Omental fat pad (tissue), 3 donors: ENCODE measurements at regions not wholly inside any gene's neighbourhood (a gene's known extent, or its start where the extent isn't known, plus 50 kb on each side); places are given as distances from the start of the nearest gene placed in this dataset. TPM values are rescaled to one million over a fixed set of nuclear protein-coding genes. Genes with fewer than 3 reads are reported as not detected.
"Not testable (repeated sequence)": the region's sequence is repeated elsewhere in the genome, so short reads cannot be mapped to it uniquely, and the experiment has no call there.

Experiments
- ATAC-seq: fragments of 150-250 bp; one replicate; pipeline ENCODE4 v1.9.1; 2016; ENCODE audit warnings: mild to moderate bottlenecking, moderate library complexity; ENCODE audit not compliant: low FRiP score
- DNase-seq: peaks from one replicate; pipeline ENCODE4 v3.0.0-alpha.2; 2019; ENCODE audit warnings: low spot score
- small RNA-seq: library from RNA; depleted of rRNA; stranded (forward); fragments of <200 nt; gene quantifications from one replicate; pipeline ENCODE3, GENCODE V24; 2016
- TF ChIP-seq, protein P1 (sequence below), 3 donors: fragments of 450-650 bp; IDR thresholded peaks; one replicate each; pipeline ENCODE4 v1.5.1; 2016 to 2017; ENCODE audit warnings: antibody characterized with exemption in 3 of 3, mild to moderate bottlenecking in 3 of 3, moderate library complexity in 2 of 3

DNA sequence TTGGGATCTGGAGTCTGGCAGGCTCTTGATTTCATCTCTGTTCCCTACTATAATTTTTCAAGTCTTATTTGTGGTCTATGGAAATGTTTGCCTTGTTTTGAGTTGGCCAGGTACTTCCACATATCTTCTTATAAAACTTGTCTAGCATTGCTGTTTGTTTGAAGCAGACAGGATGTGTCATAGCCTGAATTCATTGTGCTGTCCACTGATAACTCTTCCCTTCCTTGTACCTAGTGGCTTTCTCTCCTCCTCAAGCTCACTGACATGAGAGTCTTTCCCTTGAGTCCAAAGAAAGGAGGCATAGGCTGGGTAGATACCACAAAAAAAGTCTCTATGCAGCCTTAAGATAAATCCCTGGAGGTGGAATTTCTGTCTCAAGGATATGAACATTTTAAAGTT is 59.2 kb upstream of the FAM241A start:
- TF ChIP-seq, protein P1, sequence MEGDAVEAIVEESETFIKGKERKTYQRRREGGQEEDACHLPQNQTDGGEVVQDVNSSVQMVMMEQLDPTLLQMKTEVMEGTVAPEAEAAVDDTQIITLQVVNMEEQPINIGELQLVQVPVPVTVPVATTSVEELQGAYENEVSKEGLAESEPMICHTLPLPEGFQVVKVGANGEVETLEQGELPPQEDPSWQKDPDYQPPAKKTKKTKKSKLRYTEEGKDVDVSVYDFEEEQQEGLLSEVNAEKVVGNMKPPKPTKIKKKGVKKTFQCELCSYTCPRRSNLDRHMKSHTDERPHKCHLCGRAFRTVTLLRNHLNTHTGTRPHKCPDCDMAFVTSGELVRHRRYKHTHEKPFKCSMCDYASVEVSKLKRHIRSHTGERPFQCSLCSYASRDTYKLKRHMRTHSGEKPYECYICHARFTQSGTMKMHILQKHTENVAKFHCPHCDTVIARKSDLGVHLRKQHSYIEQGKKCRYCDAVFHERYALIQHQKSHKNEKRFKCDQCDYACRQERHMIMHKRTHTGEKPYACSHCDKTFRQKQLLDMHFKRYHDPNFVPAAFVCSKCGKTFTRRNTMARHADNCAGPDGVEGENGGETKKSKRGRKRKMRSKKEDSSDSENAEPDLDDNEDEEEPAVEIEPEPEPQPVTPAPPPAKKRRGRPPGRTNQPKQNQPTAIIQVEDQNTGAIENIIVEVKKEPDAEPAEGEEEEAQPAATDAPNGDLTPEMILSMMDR (IDR thresholded peaks at IDR 0.05): no peak
- ATAC-seq (no peak), DNase-seq (no peak)

DNA sequence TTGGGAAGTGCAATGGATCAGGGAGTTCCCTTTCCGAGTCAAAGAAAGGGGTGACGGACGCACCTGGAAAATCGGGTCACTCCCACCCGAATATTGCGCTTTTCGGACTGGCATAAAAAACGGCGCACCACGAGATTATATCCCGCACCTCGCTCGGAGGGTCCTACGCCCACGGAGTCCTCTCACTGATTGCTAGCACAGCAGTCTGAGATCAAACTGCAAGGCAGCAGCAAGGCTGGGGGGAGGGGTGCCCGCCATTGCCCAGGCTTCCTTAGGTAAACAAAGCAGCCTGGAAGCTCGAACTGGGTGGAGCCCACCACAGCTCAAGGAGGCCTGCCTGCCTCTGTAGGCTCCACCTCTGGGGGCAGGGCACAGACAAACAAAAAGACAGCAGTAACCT is 58.6 kb upstream of the FAM241A start:
- not testable (repeated sequence) for ATAC-seq, DNase-seq

GRCh38 chr4:112092330-112092729 is 52.9 kb upstream of the FAM241A start:
- not testable (repeated sequence) for ATAC-seq, DNase-seq

DNA sequence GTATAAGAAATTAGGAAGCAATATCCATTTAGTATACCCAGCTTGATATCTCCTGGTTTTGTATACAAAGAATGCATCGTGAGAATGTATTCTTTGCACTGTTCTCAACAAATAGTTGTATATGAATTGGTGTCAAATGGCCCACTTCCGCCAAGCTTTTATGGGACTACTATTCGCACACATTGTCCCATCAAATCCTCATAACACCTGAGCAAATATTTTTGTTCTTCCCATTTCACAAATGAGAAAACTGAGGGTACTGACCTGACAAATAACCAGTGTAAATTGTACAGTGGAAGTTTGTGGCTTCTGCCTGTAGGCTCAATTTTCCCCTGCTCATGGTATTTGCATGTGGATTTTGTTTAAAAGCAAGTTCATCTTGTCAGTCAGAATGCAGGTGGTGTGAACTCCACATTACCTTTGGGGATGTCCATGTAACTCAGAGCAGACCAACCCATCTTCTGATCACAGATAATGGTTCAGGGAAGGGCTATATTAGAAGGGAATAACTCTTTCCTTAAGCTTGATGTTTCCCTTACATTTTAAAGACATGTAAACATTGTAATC is 51.5 kb upstream of the FAM241A start:
- ATAC-seq (no peak), DNase-seq (no peak)
- TF ChIP-seq, protein P1 (IDR thresholded peaks at IDR 0.05): no peak

GRCh38 chr4:112094330-112094729 is 50.9 kb upstream of the FAM241A start:
- ATAC-seq (no peak), DNase-seq (no peak)
- TF ChIP-seq, protein P1 (IDR thresholded peaks at IDR 0.05): no peak

Small RNA genes in the stretch of these regions (small RNA-seq; reads per million reads assigned to genes)
- gene MIR297: not detected
- not detected for gene RNU6-289P
